GM23248 (cell line): ENCODE measurements at regions not wholly inside any gene's neighbourhood (a gene's known extent, or its start where the extent isn't known, plus 50 kb on each side); places are given as distances from the start of the nearest gene placed in this dataset.

Experiments
- EZH2 ChIP-seq: fragments of 200-600 bp; sonication (generic); IDR thresholded peaks from 2 replicates; pipeline ENCODE4 v1.6.1; 2018; ENCODE audit warnings: antibody characterized with exemption, mild to moderate bottlenecking; ENCODE audit not compliant: insufficient read depth, poor library complexity, severe bottlenecking
- EZH2phosphoT487 ChIP-seq: fragments of 200-600 bp; sonication (generic); IDR thresholded peaks from 2 replicates; pipeline ENCODE4 v1.6.1; 2018; ENCODE audit warnings: antibody characterized with exemption, moderate library complexity, mild to moderate bottlenecking, low read depth; ENCODE audit not compliant: insufficient read depth

DNA sequence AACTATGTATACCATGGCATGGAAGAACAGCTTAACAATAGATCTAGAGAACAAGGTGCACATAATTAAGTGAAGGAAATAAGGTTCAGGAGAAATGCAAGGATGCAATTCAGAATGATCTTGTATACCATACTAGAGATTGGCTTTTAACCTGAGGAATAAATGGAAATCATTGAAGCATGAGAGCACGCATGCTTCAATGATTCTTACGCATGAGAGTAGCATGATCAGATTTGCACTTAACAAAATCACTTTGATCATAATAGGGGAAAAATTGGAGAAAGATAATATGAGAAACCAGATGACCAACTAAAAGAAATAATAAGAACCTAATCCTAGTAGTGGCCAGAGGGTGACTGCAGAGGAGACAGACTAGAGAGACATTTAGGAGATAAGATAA, 133.3 kb upstream of the FSCB start:
- TF ChIP-seq EZH2 (no peak), EZH2phosphoT487 (no peak)
